ENCODE measurements at regions not wholly inside any gene's neighbourhood (a gene's known extent, or its start where the extent isn't known, plus 50 kb on each side); places are given as distances from the start of the nearest gene placed in this dataset.
"Not testable (repeated sequence)": the region's sequence is repeated elsewhere in the genome, so short reads cannot be mapped to it uniquely, and the experiment has no call there.

- DNase-seq, result no peak
These were observed 250.2 kb upstream of the DMRT1 start for GRCh38 chr9:591292-591691.

- DNase-seq, result no peak
These were observed 249.3 kb upstream of the DMRT1 start for GRCh38 chr9:592225-592624.

- DNase-seq, result no peak
These were observed 248.8 kb upstream of the DMRT1 start for GRCh38 chr9:592733-593132.

- no peak for DNase-seq
These were observed 247.7 kb upstream of the DMRT1 start for GRCh38 chr9:593809-594208.

- DNase-seq, result no peak
These were observed 244.8 kb upstream of the DMRT1 start for GRCh38 chr9:596703-597102.

- DNase-seq, result no peak
These were observed 241.5 kb upstream of the DMRT1 start for GRCh38 chr9:600006-600405.

- DNase-seq, result no peak
These were observed 238.8 kb upstream of the DMRT1 start for GRCh38 chr9:602716-603115.

- DNase-seq, result no peak
These were observed 238.4 kb upstream of the DMRT1 start for GRCh38 chr9:603126-603525.

GRCh38 chr9:607417-607816 is 234.1 kb upstream of the DMRT1 start:
- DNase-seq, result no peak

GRCh38 chr9:613771-614347 is 227.6 kb upstream of the DMRT1 start:
- DNase-seq, result peak; percentile 44

- DNase-seq, result no peak
These were observed 227.1 kb upstream of the DMRT1 start for GRCh38 chr9:614431-614830.

GRCh38 chr9:615756-616155 is 225.7 kb upstream of the DMRT1 start:
- DNase-seq, result no peak

- no peak for DNase-seq
These were observed 224.8 kb upstream of the DMRT1 start for GRCh38 chr9:616694-617093.

- no peak for DNase-seq
These were observed 223.9 kb upstream of the DMRT1 start for GRCh38 chr9:617445-618085.

GRCh38 chr9:618478-618877 is 223.0 kb upstream of the DMRT1 start:
- DNase-seq, result no peak

- DNase-seq, result no peak
These were observed 220.2 kb upstream of the DMRT1 start for GRCh38 chr9:621201-621855.

- no peak for DNase-seq
These were observed 216.5 kb upstream of the DMRT1 start for GRCh38 chr9:624935-625500.

- no peak for DNase-seq
These were observed 215.9 kb upstream of the DMRT1 start for GRCh38 chr9:625613-626012.

GRCh38 chr9:626114-626513 is 215.4 kb upstream of the DMRT1 start:
- DNase-seq, result not testable (repeated sequence)

GRCh38 chr9:626596-626995 is 214.9 kb upstream of the DMRT1 start:
- DNase-seq, result no peak

GRCh38 chr9:627336-627970 is 214.0 kb upstream of the DMRT1 start:
- no peak for DNase-seq

GRCh38 chr9:629146-629545 is 212.4 kb upstream of the DMRT1 start:
- no peak for DNase-seq

GRCh38 chr9:630817-631216 is 210.7 kb upstream of the DMRT1 start:
- no peak for DNase-seq

- DNase-seq, result no peak
These were observed 209.9 kb upstream of the DMRT1 start for GRCh38 chr9:631596-631995.

Measured in activated CD4-positive, alpha-beta T cell treated with anti-CD3 and anti-CD28 coated beads for 48 hours (primary cell).